ENCODE measurements at regions not wholly inside any gene's neighbourhood (a gene's known extent, or its start where the extent isn't known, plus 50 kb on each side); places are given as distances from the start of the nearest gene placed in this dataset.
A peak's percentile ranks its signal among the peaks of the same experiment; 100 is the strongest.

DNA sequence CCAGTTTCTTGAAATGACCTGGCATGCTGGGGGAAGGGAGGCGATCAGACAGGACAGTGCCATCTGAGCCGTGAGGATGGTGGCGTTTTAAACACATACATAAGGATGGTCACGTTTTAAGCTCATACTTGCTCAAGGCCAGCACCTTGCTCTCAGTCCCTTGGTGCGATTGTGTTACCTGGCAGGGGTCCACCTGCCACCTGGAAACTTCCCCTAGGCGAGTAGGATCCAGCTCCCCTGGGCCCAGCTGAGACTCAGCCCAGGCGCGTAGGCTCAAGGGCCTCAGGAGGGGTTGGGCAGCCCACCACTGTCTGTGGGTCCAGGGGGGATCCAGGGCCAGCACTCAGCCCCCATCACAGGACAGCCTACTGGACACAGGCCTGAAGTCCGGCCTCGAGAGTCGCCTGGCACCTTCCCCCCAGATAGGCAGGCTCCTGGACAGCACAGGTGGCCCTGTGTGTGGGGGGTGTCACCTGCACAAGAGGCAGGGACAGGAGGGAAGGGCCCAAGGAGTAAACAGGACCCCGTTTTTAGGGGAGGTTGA lies 185.8 kb downstream of the BRD1 start:
- peaks cover 3% of the 10 kb centered on the region for H3K4me1 ChIP-seq (ENCODE audit: control insufficient read depth, insufficient read depth, low read length)
- H3K27ac ChIP-seq (ENCODE audit: low read length) = no peak overlapping the region
- no peaks in the 10 kb centered on the region for H3K9me3 ChIP-seq (ENCODE audit: control insufficient read depth in 2 of 2, low read length in 2 of 2)
- H3K36me3 ChIP-seq (ENCODE audit: control insufficient read depth in 2 of 2, insufficient read depth in 2 of 2, low read length in 2 of 2) = no peaks in the 10 kb centered on the region
- H3K27me3 ChIP-seq (ENCODE audit: control insufficient read depth in 1 of 2, insufficient read depth in 2 of 2, low read length in 2 of 2) = peaks cover 0 to 2% of the 10 kb centered on the region in 2 donors
- H3K9ac ChIP-seq (ENCODE audit: low read length in 2 of 2) = no peak overlapping the region
- no peak overlapping the region for H3K4me3 ChIP-seq (ENCODE audit: low read length in 2 of 2)

DNA sequence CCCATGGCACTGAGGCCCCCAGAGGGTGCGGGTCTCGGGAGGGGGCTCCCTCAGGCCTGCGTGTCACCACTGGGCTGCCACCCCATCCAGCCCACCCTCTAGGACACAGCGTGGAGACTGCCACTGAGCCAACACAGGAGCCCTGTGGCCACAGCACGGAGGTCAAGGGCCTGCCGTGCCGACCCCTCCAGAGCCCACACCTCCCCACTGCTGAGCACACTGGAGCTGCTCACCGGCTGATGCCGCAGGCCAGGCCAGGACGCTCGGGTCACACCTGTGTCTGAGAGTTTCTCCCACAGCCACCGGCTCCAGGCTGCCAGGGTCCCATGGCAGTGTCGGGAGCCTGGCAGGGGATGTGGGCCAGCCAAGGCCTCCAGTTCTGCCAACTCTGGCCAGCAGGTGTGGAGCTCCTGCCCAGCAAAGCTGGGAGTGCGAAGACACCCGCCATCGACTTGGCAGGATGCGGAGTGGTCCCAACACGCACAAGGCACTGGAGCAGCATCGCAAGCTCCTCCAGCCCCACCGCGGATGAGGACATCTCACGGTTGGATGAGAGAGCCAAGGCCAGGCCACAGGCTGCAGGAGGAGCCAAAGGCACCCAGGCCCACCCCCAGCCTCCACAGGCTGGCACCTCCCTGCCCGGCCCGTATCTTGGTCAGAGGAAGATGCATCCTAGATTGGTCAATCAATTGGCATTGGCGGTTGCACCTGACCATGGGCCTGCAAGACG lies 187.1 kb downstream of the BRD1 start:
- Histone ChIP-seq H3K9me3 (ENCODE audit: control insufficient read depth in 2 of 2, low read length in 2 of 2) (no peaks in the 10 kb centered on the region), H3K4me3 (ENCODE audit: low read length in 2 of 2) (no peak overlapping the region), H3K36me3 (ENCODE audit: control insufficient read depth in 2 of 2, insufficient read depth in 2 of 2, low read length in 2 of 2) (no peaks in the 10 kb centered on the region), H3K4me1 (ENCODE audit: control insufficient read depth, insufficient read depth, low read length) (peaks cover 3% of the 10 kb centered on the region), H3K9ac (ENCODE audit: low read length in 2 of 2) (no peak overlapping the region), H3K27me3 (ENCODE audit: control insufficient read depth in 1 of 2, insufficient read depth in 2 of 2, low read length in 2 of 2) (peaks cover 0 to under 1% of the 10 kb centered on the region in 2 donors), H3K27ac (ENCODE audit: low read length) (no peak overlapping the region)

- H3K27me3 ChIP-seq (ENCODE audit: control insufficient read depth in 1 of 2, insufficient read depth in 2 of 2, low read length in 2 of 2) = peaks cover 0 to 2% of the 10 kb centered on the region in 2 donors
- H3K27ac ChIP-seq (ENCODE audit: low read length) = no peak overlapping the region
- no peak overlapping the region for H3K9ac ChIP-seq (ENCODE audit: low read length in 2 of 2)
- H3K9me3 ChIP-seq (ENCODE audit: control insufficient read depth in 2 of 2, low read length in 2 of 2) = no peaks in the 10 kb centered on the region
- no peaks in the 10 kb centered on the region for H3K36me3 ChIP-seq (ENCODE audit: control insufficient read depth in 2 of 2, insufficient read depth in 2 of 2, low read length in 2 of 2)
- peaks cover 3% of the 10 kb centered on the region for H3K4me1 ChIP-seq (ENCODE audit: control insufficient read depth, insufficient read depth, low read length)
- H3K4me3 ChIP-seq (ENCODE audit: low read length in 2 of 2) = no peak overlapping the region
These were observed 187.7 kb downstream of the BRD1 start for GRCh38 chr22:49639956-49640355.

GRCh38 chr22:49638788-49639187 lies 188.9 kb downstream of the BRD1 start:
- Histone ChIP-seq H3K9me3 (ENCODE audit: control insufficient read depth in 2 of 2, low read length in 2 of 2) (no peaks in the 10 kb centered on the region), H3K27ac (ENCODE audit: low read length) (no peak overlapping the region), H3K27me3 (ENCODE audit: control insufficient read depth in 1 of 2, insufficient read depth in 2 of 2, low read length in 2 of 2) (peaks cover 0 to 2% of the 10 kb centered on the region in 2 donors), H3K4me3 (ENCODE audit: low read length in 2 of 2) (no peak overlapping the region), H3K4me1 (ENCODE audit: control insufficient read depth, insufficient read depth, low read length) (peaks cover 3% of the 10 kb centered on the region), H3K9ac (ENCODE audit: low read length in 2 of 2) (no peak overlapping the region), H3K36me3 (ENCODE audit: control insufficient read depth in 2 of 2, insufficient read depth in 2 of 2, low read length in 2 of 2) (no peaks in the 10 kb centered on the region)

DNA sequence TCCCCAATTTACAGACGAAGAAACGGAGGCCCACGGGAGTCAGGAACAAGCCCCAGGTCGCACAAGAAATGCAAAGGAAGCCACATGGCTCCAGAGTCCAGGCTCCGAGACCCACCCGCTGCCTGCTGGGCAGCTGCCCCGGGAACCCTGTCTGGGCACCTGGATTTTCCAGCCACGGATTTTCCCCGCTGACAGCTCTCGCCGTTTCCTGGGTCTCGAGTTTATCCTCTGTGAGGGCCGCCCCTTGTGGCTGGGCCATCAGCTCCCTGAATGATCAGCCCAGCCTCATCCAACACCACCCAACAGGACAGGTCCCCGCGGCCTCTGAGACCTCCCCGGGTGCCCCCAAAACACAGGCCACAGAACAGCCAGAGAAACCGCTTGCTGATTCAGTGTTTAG lies 189.7 kb downstream of the BRD1 start:
- Histone ChIP-seq H3K9ac (ENCODE audit: low read length in 2 of 2) (no peak overlapping the region), H3K36me3 (ENCODE audit: control insufficient read depth in 2 of 2, insufficient read depth in 2 of 2, low read length in 2 of 2) (no peaks in the 10 kb centered on the region), H3K4me3 (ENCODE audit: low read length in 2 of 2) (no peak overlapping the region), H3K27ac (ENCODE audit: low read length) (no peak overlapping the region), H3K27me3 (ENCODE audit: control insufficient read depth in 1 of 2, insufficient read depth in 2 of 2, low read length in 2 of 2) (peaks cover 0 to 2% of the 10 kb centered on the region in 2 donors), H3K4me1 (ENCODE audit: control insufficient read depth, insufficient read depth, low read length) (peaks cover 6% of the 10 kb centered on the region), H3K9me3 (ENCODE audit: control insufficient read depth in 2 of 2, low read length in 2 of 2) (no peaks in the 10 kb centered on the region)

- Histone ChIP-seq H3K36me3 (ENCODE audit: control insufficient read depth in 2 of 2, insufficient read depth in 2 of 2, low read length in 2 of 2) (no peaks in the 10 kb centered on the region), H3K4me3 (ENCODE audit: low read length in 2 of 2) (no peak overlapping the region), H3K9ac (ENCODE audit: low read length in 2 of 2) (no peak overlapping the region), H3K27me3 (ENCODE audit: control insufficient read depth in 1 of 2, insufficient read depth in 2 of 2, low read length in 2 of 2) (peaks cover 0 to 2% of the 10 kb centered on the region in 2 donors), H3K9me3 (ENCODE audit: control insufficient read depth in 2 of 2, low read length in 2 of 2) (no peaks in the 10 kb centered on the region), H3K27ac (ENCODE audit: low read length) (no peak overlapping the region), H3K4me1 (ENCODE audit: control insufficient read depth, insufficient read depth, low read length) (peaks cover 9% of the 10 kb centered on the region)
These were observed 190.4 kb downstream of the BRD1 start for GRCh38 chr22:49637255-49637760.

DNA sequence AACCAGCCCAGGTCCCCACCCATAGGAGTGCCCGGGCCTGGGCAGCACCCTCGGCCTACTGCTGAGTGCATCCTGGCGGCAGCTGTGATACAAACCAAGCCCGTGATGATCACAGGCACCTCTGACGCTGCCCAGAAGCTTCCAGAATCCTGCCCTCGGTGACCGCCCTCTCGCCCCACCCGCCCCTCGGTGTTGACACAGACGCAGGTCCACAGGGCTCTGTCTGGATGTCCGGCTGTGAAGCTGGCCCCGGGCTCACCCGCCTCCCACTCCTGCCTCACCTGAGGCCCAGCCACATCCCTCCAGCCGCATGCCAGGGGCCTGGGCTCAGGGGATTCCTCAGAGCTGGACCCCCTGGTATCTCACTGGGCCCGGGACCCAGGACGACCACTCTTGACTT lies 191.0 kb downstream of the BRD1 start:
- Histone ChIP-seq H3K27me3 (ENCODE audit: control insufficient read depth in 1 of 2, insufficient read depth in 2 of 2, low read length in 2 of 2) (peaks cover 0 to 2% of the 10 kb centered on the region in 2 donors), H3K36me3 (ENCODE audit: control insufficient read depth in 2 of 2, insufficient read depth in 2 of 2, low read length in 2 of 2) (no peaks in the 10 kb centered on the region), H3K4me1 (ENCODE audit: control insufficient read depth, insufficient read depth, low read length) (peaks cover 9% of the 10 kb centered on the region), H3K4me3 (ENCODE audit: low read length in 2 of 2) (no peak overlapping the region), H3K9me3 (ENCODE audit: control insufficient read depth in 2 of 2, low read length in 2 of 2) (no peaks in the 10 kb centered on the region), H3K27ac (ENCODE audit: low read length) (no peak overlapping the region), H3K9ac (ENCODE audit: low read length in 2 of 2) (no peak overlapping the region)

- H3K27ac ChIP-seq (ENCODE audit: low read length) = no peak overlapping the region
- no peak overlapping the region for H3K9ac ChIP-seq (ENCODE audit: low read length in 2 of 2)
- H3K4me3 ChIP-seq (ENCODE audit: low read length in 2 of 2) = no peak overlapping the region
- H3K27me3 ChIP-seq (ENCODE audit: control insufficient read depth in 1 of 2, insufficient read depth in 2 of 2, low read length in 2 of 2) = peaks cover 0 to 2% of the 10 kb centered on the region in 2 donors
- H3K9me3 ChIP-seq (ENCODE audit: control insufficient read depth in 2 of 2, low read length in 2 of 2) = no peaks in the 10 kb centered on the region
- H3K4me1 ChIP-seq (ENCODE audit: control insufficient read depth, insufficient read depth, low read length) = peaks cover 9% of the 10 kb centered on the region
- H3K36me3 ChIP-seq (ENCODE audit: control insufficient read depth in 2 of 2, insufficient read depth in 2 of 2, low read length in 2 of 2) = no peaks in the 10 kb centered on the region
These were observed 191.5 kb downstream of the BRD1 start for GRCh38 chr22:49636214-49636613.

DNA sequence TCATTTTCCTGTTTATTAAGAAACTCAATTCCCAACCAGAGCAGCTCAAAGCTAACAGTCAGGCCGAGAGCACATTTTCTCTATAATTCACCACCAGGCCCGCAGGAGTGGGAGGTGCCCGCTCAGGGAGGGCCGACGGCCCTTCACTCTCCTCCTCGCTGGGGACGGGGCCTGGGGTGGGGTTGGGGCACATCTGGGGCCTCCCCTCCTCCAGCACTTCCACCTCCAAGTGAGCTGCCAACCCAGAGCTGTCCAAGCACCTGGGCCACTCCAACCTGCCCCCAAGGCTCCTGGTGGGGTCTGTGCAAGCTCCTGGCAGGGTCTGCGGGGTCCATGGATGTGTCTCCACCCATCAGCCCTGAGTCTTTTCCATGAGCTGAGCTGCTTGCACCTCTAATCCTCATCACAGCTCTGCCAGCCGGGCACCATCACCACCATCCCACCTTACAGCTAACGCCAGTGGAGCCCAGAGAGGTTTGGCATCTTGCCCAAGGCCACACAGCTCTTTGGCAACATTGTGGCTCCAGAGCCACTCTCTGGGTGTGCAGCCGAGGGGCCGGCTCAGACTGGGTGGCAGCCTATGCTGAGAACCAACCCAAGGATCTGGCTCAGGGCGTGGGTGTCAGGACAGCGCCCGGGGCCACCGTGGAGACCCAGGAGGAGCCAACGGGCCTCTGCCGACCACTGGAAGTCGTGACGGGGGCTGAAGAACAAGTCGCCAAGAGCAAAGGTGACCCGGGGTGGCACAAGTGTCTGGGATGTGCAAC lies 193.5 kb downstream of the BRD1 start:
- H3K27ac ChIP-seq (ENCODE audit: low read length) = no peak overlapping the region
- H3K4me1 ChIP-seq (ENCODE audit: control insufficient read depth, insufficient read depth, low read length) = peaks cover 6% of the 10 kb centered on the region
- peaks cover 0 to 2% of the 10 kb centered on the region in 2 donors for H3K27me3 ChIP-seq (ENCODE audit: control insufficient read depth in 1 of 2, insufficient read depth in 2 of 2, low read length in 2 of 2)
- H3K9me3 ChIP-seq (ENCODE audit: control insufficient read depth in 2 of 2, low read length in 2 of 2) = no peaks in the 10 kb centered on the region
- H3K4me3 ChIP-seq (ENCODE audit: low read length in 2 of 2) = no peak overlapping the region
- H3K36me3 ChIP-seq (ENCODE audit: control insufficient read depth in 2 of 2, insufficient read depth in 2 of 2, low read length in 2 of 2) = no peaks in the 10 kb centered on the region
- H3K9ac ChIP-seq (ENCODE audit: low read length in 2 of 2) = no peak overlapping the region

DNA sequence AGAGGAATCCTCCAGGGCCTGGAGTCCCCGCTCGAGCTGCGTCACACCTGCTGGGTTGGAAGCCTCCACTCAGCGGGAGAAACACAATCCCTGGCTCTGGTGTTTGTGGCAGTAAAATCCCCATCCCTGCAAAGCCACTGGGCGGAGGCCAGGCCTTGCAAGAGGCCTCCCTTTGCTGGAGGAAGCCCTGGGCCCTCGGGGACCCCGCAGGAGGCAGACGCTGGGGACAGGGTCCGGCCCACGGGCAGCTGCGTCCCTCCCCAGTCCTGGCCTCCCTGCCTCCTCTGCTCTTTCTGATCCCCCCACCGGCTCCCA lies 194.7 kb downstream of the BRD1 start:
- H3K27ac ChIP-seq (ENCODE audit: low read length) = no peak overlapping the region
- no peak overlapping the region for H3K4me3 ChIP-seq (ENCODE audit: low read length in 2 of 2)
- peaks cover 0 to 2% of the 10 kb centered on the region in 2 donors for H3K27me3 ChIP-seq (ENCODE audit: control insufficient read depth in 1 of 2, insufficient read depth in 2 of 2, low read length in 2 of 2)
- no peaks in the 10 kb centered on the region for H3K9me3 ChIP-seq (ENCODE audit: control insufficient read depth in 2 of 2, low read length in 2 of 2)
- peaks cover 6% of the 10 kb centered on the region for H3K4me1 ChIP-seq (ENCODE audit: control insufficient read depth, insufficient read depth, low read length)
- H3K9ac ChIP-seq (ENCODE audit: low read length in 2 of 2) = peak overlapping the region; percentile 59 to 62
- H3K36me3 ChIP-seq (ENCODE audit: control insufficient read depth in 2 of 2, insufficient read depth in 2 of 2, low read length in 2 of 2) = no peaks in the 10 kb centered on the region

Data from stomach smooth muscle (tissue), 2 donors.